NB4 (cell line): ENCODE measurements at regions not wholly inside any gene's neighbourhood (a gene's known extent, or its start where the extent isn't known, plus 50 kb on each side); places are given as distances from the start of the nearest gene placed in this dataset.

Source experiments
- CTCF ChIP-seq: IDR thresholded peaks from one replicate; pipeline ENCODE4 v1.5.1; 2012; ENCODE audit warnings: low read depth, low read length
- MYC ChIP-seq: IDR thresholded peaks from 2 replicates; pipeline ENCODE4 v1.6.1; 2011; ENCODE audit warnings: low read depth, low read length

GRCh38 chr6:1075444-1075843, 236.5 kb upstream of the FOXQ1 start:
- TF ChIP-seq CTCF (no peak), MYC (no peak)
